Kidney (tissue), 13 donors: ENCODE measurements at regions not wholly inside any gene's neighbourhood (a gene's known extent, or its start where the extent isn't known, plus 50 kb on each side); places are given as distances from the start of the nearest gene placed in this dataset.

ENCODE experiments used
- DNase-seq, 5 donors: peaks; one replicate each; pipeline ENCODE4 v3.0.0-alpha.2; 2013 to 2020
- FAIRE-seq: peaks from 2 replicates; lab custom pipeline; 2012; peaks lifted over from hg19 to GRCh38; lab: Jason Lieb, UNC
- H3K27ac ChIP-seq, 2 donors: one replicate each; pipeline ENCODE4 v1.7.0; 2013; ENCODE audit warnings: low read depth in 2 of 2, low read length in 2 of 2, inconsistent platforms in 1 of 2
- H3K27me3 ChIP-seq: one replicate; pipeline ENCODE4 v1.7.1; 2013; ENCODE audit warnings: low read length, inconsistent platforms; ENCODE audit not compliant: control insufficient read depth, insufficient read depth
- H3K36me3 ChIP-seq, 3 donors: one replicate each; pipeline versions ENCODE4 v1.7.0 to v1.7.1; 2013; ENCODE audit warnings: low read length in 3 of 3, control low read depth in 1 of 3, inconsistent platforms in 1 of 3; ENCODE audit not compliant: insufficient read depth in 3 of 3, control insufficient read depth in 2 of 3
- H3K4me1 ChIP-seq, 3 donors: one replicate each; pipeline versions ENCODE4 v1.7.0 to v1.7.1; 2013; ENCODE audit warnings: low read length in 3 of 3, inconsistent platforms in 1 of 3, low read depth in 1 of 3; ENCODE audit not compliant: control insufficient read depth in 2 of 3, insufficient read depth in 2 of 3
- H3K4me3 ChIP-seq, 3 donors: one replicate each; pipeline versions ENCODE4 v1.7.0 to v1.8.1; 2013; ENCODE audit warnings: low read length in 3 of 3, control low read depth in 1 of 3, inconsistent platforms in 1 of 3
- H3K9ac ChIP-seq, 3 donors: one replicate each; pipeline versions ENCODE4 v1.7.0 to v1.7.1; 2013; ENCODE audit warnings: low read length in 3 of 3, control low read depth in 1 of 3, inconsistent platforms in 1 of 3
- H3K9me3 ChIP-seq, 3 donors: one replicate each; pipeline versions ENCODE4 v1.7.0 to v1.7.1; 2013; ENCODE audit warnings: low read length in 3 of 3, control low read depth in 1 of 3, inconsistent platforms in 1 of 3; ENCODE audit not compliant: control insufficient read depth in 2 of 3, insufficient read depth in 1 of 3
- intact Hi-C: fragments of 100-400 bp; cut with DNase I; formaldehyde crosslinking; loops from one replicate; pipeline ENCODE4 v1.11.1; 2022
- TF ChIP-seq, protein P1 (sequence below): IDR thresholded peaks from 3 replicates; pipeline ENCODE4 v1.5.1; 2012; ENCODE audit warnings: mild to moderate bottlenecking, moderate library complexity, borderline replicate concordance; ENCODE audit not compliant: insufficient read depth; ENCODE audit errors: extremely low read depth
- donor health status: control.
- donor health status: control.
- donor health status: control.
- donor health status: control.
- donor health status: control.
- donor health status: DM: yes; HTN: yes; CAD: no.
- donor health status: Normal renal cell carcinoma (clear cell type).

- TF ChIP-seq, protein P1, sequence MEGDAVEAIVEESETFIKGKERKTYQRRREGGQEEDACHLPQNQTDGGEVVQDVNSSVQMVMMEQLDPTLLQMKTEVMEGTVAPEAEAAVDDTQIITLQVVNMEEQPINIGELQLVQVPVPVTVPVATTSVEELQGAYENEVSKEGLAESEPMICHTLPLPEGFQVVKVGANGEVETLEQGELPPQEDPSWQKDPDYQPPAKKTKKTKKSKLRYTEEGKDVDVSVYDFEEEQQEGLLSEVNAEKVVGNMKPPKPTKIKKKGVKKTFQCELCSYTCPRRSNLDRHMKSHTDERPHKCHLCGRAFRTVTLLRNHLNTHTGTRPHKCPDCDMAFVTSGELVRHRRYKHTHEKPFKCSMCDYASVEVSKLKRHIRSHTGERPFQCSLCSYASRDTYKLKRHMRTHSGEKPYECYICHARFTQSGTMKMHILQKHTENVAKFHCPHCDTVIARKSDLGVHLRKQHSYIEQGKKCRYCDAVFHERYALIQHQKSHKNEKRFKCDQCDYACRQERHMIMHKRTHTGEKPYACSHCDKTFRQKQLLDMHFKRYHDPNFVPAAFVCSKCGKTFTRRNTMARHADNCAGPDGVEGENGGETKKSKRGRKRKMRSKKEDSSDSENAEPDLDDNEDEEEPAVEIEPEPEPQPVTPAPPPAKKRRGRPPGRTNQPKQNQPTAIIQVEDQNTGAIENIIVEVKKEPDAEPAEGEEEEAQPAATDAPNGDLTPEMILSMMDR, result no peak
- Histone ChIP-seq H3K9ac (no peak overlapping the region), H3K9me3 (no peaks in the 10 kb centered on the region), H3K4me3 (no peak overlapping the region), H3K27me3 (no peaks in the 10 kb centered on the region), H3K4me1 (no peaks in the 10 kb centered on the region), H3K27ac (no peak overlapping the region), H3K36me3 (no peaks in the 10 kb centered on the region)
- intact Hi-C loops, result no loop called here
- FAIRE-seq (no peak), DNase-seq (no peak)
Measured at GRCh38 chr9:73738741-73739530, 587.3 kb downstream of the ANXA1 start.

DNA sequence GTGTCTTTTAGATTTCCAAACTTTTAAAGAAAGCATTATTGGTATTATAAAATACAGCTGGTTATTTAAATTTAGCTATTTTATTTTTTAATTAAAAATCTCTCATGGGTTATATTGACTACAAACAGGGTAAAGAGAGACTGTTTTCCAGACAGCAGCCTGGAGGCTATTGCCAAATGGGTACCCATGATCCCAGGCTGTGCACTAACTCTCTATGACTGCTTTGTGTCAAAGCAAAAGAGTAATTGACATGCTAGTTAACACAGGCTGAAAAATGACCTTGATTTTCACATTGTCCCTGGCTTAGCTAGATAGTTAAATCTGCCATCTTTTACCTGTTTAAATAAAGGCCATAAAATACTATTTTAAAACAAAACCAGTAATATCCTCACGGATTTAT lies 589.7 kb downstream of the ANXA1 start:
- intact Hi-C loops, result no loop called here
- DNase-seq (no peak), FAIRE-seq (no peak)
- Histone ChIP-seq H3K36me3 (no peaks in the 10 kb centered on the region), H3K27ac (no peak overlapping the region), H3K27me3 (no peaks in the 10 kb centered on the region), H3K4me3 (no peak overlapping the region), H3K9me3 (peaks cover 0 to 6% (median 0%) of the 10 kb centered on the region in 3 donors), H3K9ac (no peak overlapping the region), H3K4me1 (no peaks in the 10 kb centered on the region)
- TF ChIP-seq, protein P1, result no peak

DNA sequence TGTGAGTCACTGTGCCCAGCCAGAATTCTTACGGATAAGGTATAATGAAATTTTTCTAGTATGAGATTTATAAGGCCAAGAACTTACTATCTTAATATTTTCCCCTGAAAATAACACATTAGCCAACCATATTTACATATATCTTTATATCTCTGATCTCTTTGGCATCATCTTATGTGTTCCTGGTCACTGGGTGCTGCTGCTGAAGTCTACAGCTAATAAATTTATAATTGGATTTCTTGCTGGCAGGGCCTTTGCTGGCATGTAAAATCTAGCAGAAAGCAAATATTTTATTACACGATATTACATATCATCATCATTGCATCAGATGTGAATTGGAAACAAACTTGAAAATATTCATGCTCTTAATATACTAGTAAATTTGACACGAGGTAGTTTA lies 590.7 kb downstream of the ANXA1 start:
- no peak for FAIRE-seq
- TF ChIP-seq, protein P1, result no peak
- Histone ChIP-seq H3K4me3 (no peak overlapping the region), H3K9me3 (peaks cover 0 to 9% (median 0%) of the 10 kb centered on the region in 3 donors), H3K27me3 (no peaks in the 10 kb centered on the region), H3K27ac (no peak overlapping the region), H3K4me1 (no peaks in the 10 kb centered on the region), H3K9ac (no peak overlapping the region), H3K36me3 (no peaks in the 10 kb centered on the region)
- no peak for DNase-seq
- intact Hi-C loops, result no loop called here
